DOHH2 (cell line): ENCODE measurements at regions not wholly inside any gene's neighbourhood (a gene's known extent, or its start where the extent isn't known, plus 50 kb on each side); places are given as distances from the start of the nearest gene placed in this dataset.

Experiments
- EZH2phosphoT487 ChIP-seq: fragments of 200-600 bp; sonication (generic); IDR thresholded peaks from 2 replicates; pipeline ENCODE4 v1.6.1; 2017; ENCODE audit warnings: borderline replicate concordance, mild to moderate bottlenecking, antibody characterized with exemption, low read length, moderate library complexity, mixed read lengths
- TF ChIP-seq, protein P1 (sequence below): fragments of 200-600 bp; sonication (generic); IDR thresholded peaks from one replicate; pipeline ENCODE4 v1.5.1; 2014; ENCODE audit warnings: antibody characterized with exemption, mild to moderate bottlenecking, low read depth, low read length; ENCODE audit not compliant: poor library complexity, severe bottlenecking

DNA sequence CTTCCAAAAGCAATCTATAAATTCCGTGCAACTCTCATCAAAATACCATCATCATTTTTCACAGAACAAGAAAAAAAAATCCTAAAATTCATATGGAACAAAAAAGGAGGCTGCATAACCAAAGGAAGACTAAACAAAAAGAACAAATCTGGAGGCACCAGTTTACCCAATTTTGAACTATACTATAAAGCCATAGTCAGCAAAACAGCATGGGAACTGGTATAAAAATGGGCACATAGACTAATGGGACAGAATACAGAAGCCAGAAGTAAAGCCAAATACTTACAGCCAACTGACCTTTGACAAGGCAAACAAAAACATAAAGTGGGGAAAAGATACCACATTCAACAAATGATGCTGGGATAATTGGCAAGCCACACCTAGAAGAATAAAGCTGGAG is 753.5 kb upstream of the PABPC4L start:
- TF ChIP-seq, protein P1, sequence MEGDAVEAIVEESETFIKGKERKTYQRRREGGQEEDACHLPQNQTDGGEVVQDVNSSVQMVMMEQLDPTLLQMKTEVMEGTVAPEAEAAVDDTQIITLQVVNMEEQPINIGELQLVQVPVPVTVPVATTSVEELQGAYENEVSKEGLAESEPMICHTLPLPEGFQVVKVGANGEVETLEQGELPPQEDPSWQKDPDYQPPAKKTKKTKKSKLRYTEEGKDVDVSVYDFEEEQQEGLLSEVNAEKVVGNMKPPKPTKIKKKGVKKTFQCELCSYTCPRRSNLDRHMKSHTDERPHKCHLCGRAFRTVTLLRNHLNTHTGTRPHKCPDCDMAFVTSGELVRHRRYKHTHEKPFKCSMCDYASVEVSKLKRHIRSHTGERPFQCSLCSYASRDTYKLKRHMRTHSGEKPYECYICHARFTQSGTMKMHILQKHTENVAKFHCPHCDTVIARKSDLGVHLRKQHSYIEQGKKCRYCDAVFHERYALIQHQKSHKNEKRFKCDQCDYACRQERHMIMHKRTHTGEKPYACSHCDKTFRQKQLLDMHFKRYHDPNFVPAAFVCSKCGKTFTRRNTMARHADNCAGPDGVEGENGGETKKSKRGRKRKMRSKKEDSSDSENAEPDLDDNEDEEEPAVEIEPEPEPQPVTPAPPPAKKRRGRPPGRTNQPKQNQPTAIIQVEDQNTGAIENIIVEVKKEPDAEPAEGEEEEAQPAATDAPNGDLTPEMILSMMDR, result no peak
- no peak for TF ChIP-seq EZH2phosphoT487
